Heart right ventricle (tissue), 16 donors: ENCODE measurements at regions not wholly inside any gene's neighbourhood (a gene's known extent, or its start where the extent isn't known, plus 50 kb on each side); places are given as distances from the start of the nearest gene placed in this dataset.

ENCODE experiments used
- ATAC-seq, 8 donors: fragments of 200-7000 bp; cut with Tn5 transposase; one replicate each; pipeline ENCODE4 v1.9.1; 2020; ENCODE audit warnings: mild to moderate bottlenecking in 8 of 8, moderate library complexity in 8 of 8, moderate number of reproducible peaks in 1 of 8
- DNase-seq, 2 donors: peaks; one replicate each; pipeline ENCODE4 v3.0.0-alpha.2; 2020
- H3K27ac ChIP-seq, 10 donors: fragments of 200-600 bp; sonication (generic) in 2 of 10; one replicate each; pipeline versions ENCODE4 v1.5.0 to v1.8.0; 2020 to 2022; ENCODE audit warnings: mild to moderate bottlenecking in 3 of 10
- H3K27me3 ChIP-seq, 7 donors: fragments of 200-600 bp; one replicate each; pipeline ENCODE4 v1.8.0; 2021 to 2022; ENCODE audit warnings: mild to moderate bottlenecking in 2 of 7
- H3K36me3 ChIP-seq, 9 donors: fragments of 200-600 bp; sonication (generic) in 1 of 9; one replicate each; pipeline versions ENCODE4 v1.5.0 to v1.8.0; 2020 to 2022; ENCODE audit warnings: mild to moderate bottlenecking in 2 of 9
- H3K4me1 ChIP-seq, 9 donors: fragments of 200-600 bp; sonication (generic) in 1 of 9; one replicate each; pipeline versions ENCODE4 v1.5.0 to v1.8.0; 2020 to 2022; ENCODE audit warnings: mild to moderate bottlenecking in 4 of 9
- H3K4me3 ChIP-seq, 10 donors: fragments of 200-600 bp; sonication (generic) in 2 of 10; one replicate each; pipeline versions ENCODE4 v1.5.0 to v1.8.0; 2020 to 2022; ENCODE audit warnings: mild to moderate bottlenecking in 7 of 10, moderate library complexity in 2 of 10
- H3K9me3 ChIP-seq, 11 donors: fragments of 200-600 bp in 10 of 11; sonication (generic) in 2 of 11; one replicate each; pipeline versions ENCODE4 v1.5.0 to v1.8.0; 2013 to 2022; ENCODE audit warnings: mild to moderate bottlenecking in 2 of 11, control low read depth in 1 of 11, moderate library complexity in 1 of 11
- CTCF ChIP-seq, 9 donors: fragments of 200-600 bp; sonication (generic) in 2 of 9; IDR thresholded peaks; one replicate each; pipeline versions ENCODE4 v1.5.0 to v1.8.0; 2021 to 2022; ENCODE audit warnings: antibody characterized with exemption in 9 of 9, mild to moderate bottlenecking in 5 of 9, moderate library complexity in 1 of 9
- WGBS, 2 donors: extraction: QIAGEN DNeasy Blood & Tissue Kit; methylation state at CpG; one replicate each; pipeline ENCODE4 v1.1.7; 2013; ENCODE audit warnings: inconsistent platforms in 1 of 2; 5-methylcytosine and 5-hydroxymethylcytosine counted together
- intact Hi-C, 10 donors: fragments of 100-400 bp; cut with DNase I; formaldehyde crosslinking; loops; one replicate each; pipeline versions ENCODE4 v1.11.1 to v1.14.2; 2022
- donor health status: Arrhythmogenic right ventricular cardiomyopathy.
- donor health status: ischemic (EF 13 %, LVEDD 7.1; RV severe dilation, severe dysfunction).
- donor health status: healthy with polysubstance abuse.
- donor health status: DM: no; HTN: yes; CAD: no.
- donor health status: DM: no; HTN: no; CAD: no.
- donor health status: ischemic (EF 25% LVEDD 6.9; RV normal size, moderate dysfunction).
- donor health status: ischemic (EF 25% LVEDD 5.7; RV mildly dilated, moderate dysfunction).
- donor health status: healthy.
- donor health status: DM: yes; HTN: yes; CAD: no.
- donor health status: Ischemic cardiomyopathy.
- donor health status: ischemic (EF 35%, LVEDD 5.7; RV mildly dilated, moderate dysfunction).
- donor health status: nonischemic (EF 11% LVEDD 7.7; RV severe dilation, severe dysfunction).
- donor health status: DM: yes; HTN: yes; CAD: no.
- donor health status: PGD.
- donor health status: ischemic (EF 29% LVEDD 5.4; RV normal size, mild dysfunction).
- donor health status: nonischemic (EF 23%, LVEDD 6.1; RV moderate dilation, normal function).

GRCh38 chr18:78041218-78041617, 791.6 kb downstream of the GALR1 start:
- peaks cover 0 to 40% (median 20%) of the 10 kb centered on the region in 11 donors for H3K9me3 ChIP-seq
- H3K27ac ChIP-seq = no peak overlapping the region
- H3K27me3 ChIP-seq = peaks cover 0 to 4% (median 0%) of the 10 kb centered on the region in 7 donors
- no peaks in the 10 kb centered on the region for H3K4me1 ChIP-seq
- WGBS, 2 donors = 70 to 91% methylated on average over 1 of the region's 1 CpG
- no peak for ATAC-seq
- DNase-seq = no peak
- no peak for TF ChIP-seq CTCF (IDR thresholded peaks at IDR 0.05)
- no peak overlapping the region for H3K4me3 ChIP-seq
- H3K36me3 ChIP-seq = no peaks in the 10 kb centered on the region
- intact Hi-C loops = no loop called here

- no peaks in the 10 kb centered on the region for H3K36me3 ChIP-seq
- TF ChIP-seq CTCF (IDR thresholded peaks at IDR 0.05) = no peak
- ATAC-seq (no peak), DNase-seq (no peak)
- peaks cover 0 to 17% (median 5%) of the 10 kb centered on the region in 11 donors for H3K9me3 ChIP-seq
- H3K27me3 ChIP-seq = peaks cover 0 to 4% (median 3%) of the 10 kb centered on the region in 7 donors
- 83 to 91% methylated on average over 3 of the region's 3 CpGs for WGBS, 2 donors
- no peak overlapping the region for H3K4me3 ChIP-seq
- intact Hi-C loops = no loop called here
- no peaks in the 10 kb centered on the region for H3K4me1 ChIP-seq
- no peak overlapping the region for H3K27ac ChIP-seq
Measured at GRCh38 chr18:78046631-78047030, 797.0 kb downstream of the GALR1 start.

DNA sequence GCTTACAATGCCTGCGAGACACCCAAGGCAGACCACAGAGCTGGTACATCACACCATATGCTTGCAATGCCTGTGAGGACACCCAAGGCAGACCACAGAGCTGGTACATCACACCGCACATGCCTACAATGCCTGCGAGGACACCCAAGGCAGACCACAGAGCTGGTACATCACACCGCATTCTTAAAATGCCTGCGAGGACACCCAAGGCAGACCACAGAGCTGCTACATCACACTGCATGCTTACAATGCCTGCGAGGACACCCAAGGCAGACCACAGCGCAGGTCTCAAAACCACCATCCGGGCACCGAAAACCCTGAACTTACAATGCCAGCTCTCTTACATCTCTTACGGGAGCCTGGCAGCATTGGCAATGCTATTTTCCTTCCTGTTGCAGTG, 799.6 kb downstream of the GALR1 start:
- no peak overlapping the region for H3K4me3 ChIP-seq
- peaks cover 0 to 9% (median 3%) of the 10 kb centered on the region in 7 donors for H3K27me3 ChIP-seq
- ATAC-seq = no peak
- intact Hi-C loops = no loop called here
- no peak for TF ChIP-seq CTCF (IDR thresholded peaks at IDR 0.05)
- H3K9me3 ChIP-seq = no peaks in the 10 kb centered on the region
- no peaks in the 10 kb centered on the region for H3K4me1 ChIP-seq
- H3K27ac ChIP-seq = no peak overlapping the region
- H3K36me3 ChIP-seq = no peaks in the 10 kb centered on the region
- DNase-seq = no peak
- 86 to 90% methylated on average over 10 of the region's 10 CpGs for WGBS, 2 donors

DNA sequence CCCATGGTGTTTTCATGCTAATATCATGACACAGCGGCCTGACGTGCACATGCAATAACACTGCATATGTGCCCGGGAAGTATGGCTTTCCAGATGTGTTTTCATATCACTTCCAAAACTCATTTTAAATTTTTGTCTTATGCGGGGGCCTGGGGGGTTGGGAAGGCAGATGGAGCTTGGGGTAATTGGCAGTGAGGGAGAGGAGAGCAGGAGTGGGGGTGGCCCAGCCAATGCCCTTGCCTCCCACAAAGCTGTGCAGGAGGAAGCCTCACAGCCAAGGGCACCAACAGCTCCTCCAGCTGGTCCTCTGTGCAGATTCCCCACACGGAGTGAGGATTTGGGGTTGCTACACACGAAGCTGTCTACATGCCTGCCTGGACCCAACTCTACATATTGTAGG, 805.2 kb downstream of the GALR1 start:
- H3K27me3 ChIP-seq = peaks cover 0 to 11% (median 0%) of the 10 kb centered on the region in 7 donors
- DNase-seq (no peak), ATAC-seq (no peak)
- H3K36me3 ChIP-seq = no peaks in the 10 kb centered on the region
- TF ChIP-seq CTCF (IDR thresholded peaks at IDR 0.05) = no peak
- H3K4me3 ChIP-seq = no peak overlapping the region
- no peak overlapping the region for H3K27ac ChIP-seq
- intact Hi-C loops = no loop called here
- no peaks in the 10 kb centered on the region for H3K4me1 ChIP-seq
- H3K9me3 ChIP-seq = peaks cover 0 to 6% (median 0%) of the 10 kb centered on the region in 11 donors
- WGBS, 2 donors = 84 to 91% methylated on average over 6 of the region's 6 CpGs
